ENCODE measurements at regions not wholly inside any gene's neighbourhood (a gene's known extent, or its start where the extent isn't known, plus 50 kb on each side); places are given as distances from the start of the nearest gene placed in this dataset.

DNA sequence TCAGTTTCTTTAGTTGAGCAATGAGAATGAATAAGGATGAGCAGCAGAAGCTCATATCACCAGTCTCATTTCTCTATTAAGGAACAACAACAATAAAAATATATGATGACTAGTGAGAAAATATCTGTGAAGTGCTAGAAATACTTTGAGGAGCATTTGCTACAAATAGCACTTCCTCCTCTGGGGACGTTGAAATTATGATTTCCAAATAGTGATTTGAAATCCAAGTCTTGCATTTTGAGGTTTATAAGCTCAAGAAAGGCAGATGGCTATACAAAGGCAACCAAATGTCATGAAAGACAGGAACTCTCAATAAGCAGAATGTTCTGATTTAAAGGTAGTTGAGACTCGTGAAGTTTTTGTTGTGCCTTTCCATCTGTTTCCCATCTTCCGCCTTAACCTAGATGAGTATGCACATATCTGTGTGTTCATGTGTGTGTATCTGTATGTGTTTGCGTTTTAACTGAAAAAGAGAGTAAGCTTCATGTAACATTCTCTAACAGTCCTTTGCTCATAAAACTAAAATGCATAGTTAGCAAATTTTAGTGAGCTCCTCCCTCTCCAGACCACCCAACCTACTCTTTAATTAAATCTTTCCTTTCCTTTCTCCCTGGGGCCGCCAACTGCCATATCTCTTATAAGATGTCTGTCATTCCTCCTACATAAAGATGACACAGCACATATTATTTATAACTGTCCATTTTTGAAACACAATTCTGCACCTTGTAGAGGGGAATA lies 222.6 kb upstream of the RASGEF1B start:
- TF ChIP-seq, protein P1, sequence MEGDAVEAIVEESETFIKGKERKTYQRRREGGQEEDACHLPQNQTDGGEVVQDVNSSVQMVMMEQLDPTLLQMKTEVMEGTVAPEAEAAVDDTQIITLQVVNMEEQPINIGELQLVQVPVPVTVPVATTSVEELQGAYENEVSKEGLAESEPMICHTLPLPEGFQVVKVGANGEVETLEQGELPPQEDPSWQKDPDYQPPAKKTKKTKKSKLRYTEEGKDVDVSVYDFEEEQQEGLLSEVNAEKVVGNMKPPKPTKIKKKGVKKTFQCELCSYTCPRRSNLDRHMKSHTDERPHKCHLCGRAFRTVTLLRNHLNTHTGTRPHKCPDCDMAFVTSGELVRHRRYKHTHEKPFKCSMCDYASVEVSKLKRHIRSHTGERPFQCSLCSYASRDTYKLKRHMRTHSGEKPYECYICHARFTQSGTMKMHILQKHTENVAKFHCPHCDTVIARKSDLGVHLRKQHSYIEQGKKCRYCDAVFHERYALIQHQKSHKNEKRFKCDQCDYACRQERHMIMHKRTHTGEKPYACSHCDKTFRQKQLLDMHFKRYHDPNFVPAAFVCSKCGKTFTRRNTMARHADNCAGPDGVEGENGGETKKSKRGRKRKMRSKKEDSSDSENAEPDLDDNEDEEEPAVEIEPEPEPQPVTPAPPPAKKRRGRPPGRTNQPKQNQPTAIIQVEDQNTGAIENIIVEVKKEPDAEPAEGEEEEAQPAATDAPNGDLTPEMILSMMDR (IDR thresholded peaks at IDR 0.05): no peak
- TF ChIP-seq POLR2A (IDR thresholded peaks at IDR 0.05): no peak
